CD8-positive, alpha-beta memory T cell (primary cell): ENCODE measurements at regions not wholly inside any gene's neighbourhood (a gene's known extent, or its start where the extent isn't known, plus 50 kb on each side); places are given as distances from the start of the nearest gene placed in this dataset.
A peak's percentile ranks its signal among the peaks of the same experiment; 100 is the strongest.

Experiments
- CTCF ChIA-PET: fragments of 350-600 bp; sonication (Branson Sonifier 250); formaldehyde crosslinking; loops from one replicate; lab custom pipeline; 2021; ENCODE audit warnings: antibody characterized with exemption; lab: Charles Lee
- POLR2A ChIA-PET: fragments of 350-600 bp; sonication (Branson Sonifier 250); formaldehyde crosslinking; loops from one replicate; lab custom pipeline; 2021; ENCODE audit warnings: antibody characterized with exemption; lab: Charles Lee
- DNase-seq, 5 donors: peaks; one replicate each; pipeline versions ENCODE4 v3.0.0 to v3.0.0-alpha.2; 2020 to 2022; ENCODE audit warnings: mixed read lengths in 1 of 5
- H3K27ac ChIP-seq: one replicate; pipeline ENCODE4 v1.7.0; 2013; ENCODE audit warnings: low read depth, mild to moderate bottlenecking, low read length, moderate library complexity
- H3K27me3 ChIP-seq: 2 replicates; pipeline ENCODE4 v1.7.0; 2013; ENCODE audit warnings: low read length, mild to moderate bottlenecking; ENCODE audit not compliant: insufficient read depth, poor library complexity, severe bottlenecking
- H3K36me3 ChIP-seq: 2 replicates; pipeline ENCODE4 v1.7.0; 2013; ENCODE audit warnings: mild to moderate bottlenecking, low read length, moderate library complexity; ENCODE audit not compliant: insufficient read depth
- H3K4me1 ChIP-seq: 2 replicates; pipeline ENCODE4 v1.7.0; 2013; ENCODE audit warnings: mild to moderate bottlenecking, low read length, moderate library complexity; ENCODE audit not compliant: insufficient read depth
- H3K4me3 ChIP-seq: 2 replicates; pipeline ENCODE4 v1.7.0; 2013; ENCODE audit warnings: mild to moderate bottlenecking, low read length
- H3K9me3 ChIP-seq: 2 replicates; pipeline ENCODE4 v1.7.0; 2013; ENCODE audit warnings: mild to moderate bottlenecking, low read length
- H3K27ac Mint-ChIP-seq, 8 donors: one replicate each; pipeline ENCODE4 v1.8.0; 2020 to 2021; ENCODE audit warnings: mixed read lengths in 8 of 8, mild to moderate bottlenecking in 6 of 8, inconsistent platforms in 3 of 8, moderate library complexity in 3 of 8
- H3K27me3 Mint-ChIP-seq, 2 donors: one replicate each; pipeline ENCODE4 v1.8.0; 2020 to 2021; ENCODE audit warnings: mixed read lengths in 2 of 2, mild to moderate bottlenecking in 1 of 2, moderate library complexity in 1 of 2
- H3K36me3 Mint-ChIP-seq, 3 donors: one replicate each; pipeline ENCODE4 v1.8.0; 2020 to 2021; ENCODE audit warnings: mixed read lengths in 3 of 3, inconsistent platforms in 1 of 3, mild to moderate bottlenecking in 1 of 3
- H3K4me1 Mint-ChIP-seq, 3 donors: one replicate each; pipeline ENCODE4 v1.8.0; 2020 to 2021; ENCODE audit warnings: mixed read lengths in 3 of 3, inconsistent platforms in 1 of 3, mild to moderate bottlenecking in 1 of 3
- H3K4me3 Mint-ChIP-seq, 7 donors: one replicate each; pipeline ENCODE4 v1.8.0; 2020 to 2021; ENCODE audit warnings: mixed read lengths in 7 of 7, mild to moderate bottlenecking in 6 of 7, moderate library complexity in 4 of 7, inconsistent platforms in 2 of 7
- H3K9me3 Mint-ChIP-seq, 5 donors: one replicate each; pipeline ENCODE4 v1.8.0; 2020 to 2022; ENCODE audit warnings: mixed read lengths in 5 of 5, mild to moderate bottlenecking in 3 of 5, moderate library complexity in 2 of 5, inconsistent platforms in 1 of 5

GRCh38 chrX:120768254-120768653, 107.4 kb downstream of the CT47B1 start:
- no peaks in the 10 kb centered on the region for H3K9me3 ChIP-seq
- POLR2A ChIA-PET, result no interaction called here
- H3K27ac ChIP-seq, result no peak overlapping the region
- CTCF ChIA-PET, result no interaction called here
- H3K4me1 ChIP-seq, result no peaks in the 10 kb centered on the region
- no peaks in the 10 kb centered on the region for H3K36me3 ChIP-seq
- Mint-ChIP-seq H3K27me3 (no peaks in the 10 kb centered on the region), H3K4me3 (no peak overlapping the region), H3K4me1 (no peaks in the 10 kb centered on the region), H3K27ac (no peak overlapping the region), H3K9me3 (peaks cover 0 to 1% (median 0%) of the 10 kb centered on the region in 5 donors), H3K36me3 (no peaks in the 10 kb centered on the region)
- no peak overlapping the region for H3K4me3 ChIP-seq
- no peaks in the 10 kb centered on the region for H3K27me3 ChIP-seq
- no peak for DNase-seq

GRCh38 chrX:120763269-120763668, 112.4 kb downstream of the CT47B1 start:
- H3K9me3 ChIP-seq, result no peaks in the 10 kb centered on the region
- H3K4me1 Mint-ChIP-seq, result no peaks in the 10 kb centered on the region
- H3K27ac Mint-ChIP-seq, result no peak overlapping the region
- no peaks in the 10 kb centered on the region for H3K27me3 Mint-ChIP-seq
- no peaks in the 10 kb centered on the region for H3K4me1 ChIP-seq
- POLR2A ChIA-PET, result no interaction called here
- CTCF ChIA-PET, result no interaction called here
- H3K27me3 ChIP-seq, result no peaks in the 10 kb centered on the region
- no peaks in the 10 kb centered on the region for H3K36me3 Mint-ChIP-seq
- no peak overlapping the region for H3K4me3 Mint-ChIP-seq
- H3K27ac ChIP-seq, result no peak overlapping the region
- H3K4me3 ChIP-seq, result no peak overlapping the region
- H3K9me3 Mint-ChIP-seq, result peaks cover 0 to 2% (median 0%) of the 10 kb centered on the region in 5 donors
- DNase-seq, result no peak
- H3K36me3 ChIP-seq, result no peaks in the 10 kb centered on the region

DNA sequence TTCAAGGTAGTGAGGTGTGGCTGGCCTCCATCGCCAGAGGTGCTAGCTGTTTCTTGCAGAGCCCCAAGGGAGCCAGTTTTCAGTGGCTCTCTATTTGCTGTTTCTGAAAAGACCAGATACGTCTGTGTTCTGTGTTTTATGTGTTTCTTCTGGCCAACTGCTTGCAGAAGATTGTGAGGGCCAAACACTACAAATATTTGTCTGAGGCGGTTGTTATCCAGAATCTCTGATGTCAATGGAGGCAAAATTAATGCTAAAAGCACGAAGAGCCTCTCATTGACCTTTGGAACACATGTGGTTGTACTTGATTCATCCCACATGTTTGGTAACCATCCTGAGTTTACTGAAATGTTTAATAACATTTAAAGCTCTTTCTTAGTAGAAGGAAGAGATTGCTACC, 113.9 kb downstream of the CT47B1 start:
- Histone ChIP-seq H3K27me3 (no peaks in the 10 kb centered on the region), H3K36me3 (no peaks in the 10 kb centered on the region), H3K4me1 (no peaks in the 10 kb centered on the region), H3K27ac (no peak overlapping the region), H3K9me3 (no peaks in the 10 kb centered on the region), H3K4me3 (no peak overlapping the region)
- POLR2A ChIA-PET, result no interaction called here
- CTCF ChIA-PET, result no interaction called here
- H3K4me3 Mint-ChIP-seq, result no peak overlapping the region
- H3K9me3 Mint-ChIP-seq, result peaks cover 0 to 2% (median 0%) of the 10 kb centered on the region in 5 donors
- H3K27ac Mint-ChIP-seq, result no peak overlapping the region
- H3K36me3 Mint-ChIP-seq, result no peaks in the 10 kb centered on the region
- no peak for DNase-seq
- no peaks in the 10 kb centered on the region for H3K4me1 Mint-ChIP-seq
- no peaks in the 10 kb centered on the region for H3K27me3 Mint-ChIP-seq

GRCh38 chrX:120759685-120760084, 116.0 kb downstream of the CT47B1 start:
- Histone ChIP-seq H3K4me1 (peaks cover 7% of the 10 kb centered on the region), H3K27me3 (no peaks in the 10 kb centered on the region), H3K9me3 (no peaks in the 10 kb centered on the region), H3K27ac (no peak overlapping the region), H3K36me3 (no peaks in the 10 kb centered on the region), H3K4me3 (no peak overlapping the region)
- peaks cover 0 to 2% (median 0%) of the 10 kb centered on the region in 5 donors for H3K9me3 Mint-ChIP-seq
- no peaks in the 10 kb centered on the region for H3K36me3 Mint-ChIP-seq
- peak overlapping the region in 1 of 8 donors; percentile 5 for H3K27ac Mint-ChIP-seq
- ChIA-PET POLR2A (no interaction called here), CTCF (no interaction called here)
- H3K27me3 Mint-ChIP-seq, result no peaks in the 10 kb centered on the region
- no peak for DNase-seq
- no peak overlapping the region for H3K4me3 Mint-ChIP-seq
- peaks cover 0 to 11% (median 3%) of the 10 kb centered on the region in 3 donors for H3K4me1 Mint-ChIP-seq

- no peaks in the 10 kb centered on the region for H3K9me3 ChIP-seq
- H3K4me1 ChIP-seq, result peaks cover 19% of the 10 kb centered on the region
- DNase-seq, result peak in 1 of 5 donors; percentile 10
- Mint-ChIP-seq H3K9me3 (no peaks in the 10 kb centered on the region), H3K36me3 (no peaks in the 10 kb centered on the region), H3K4me1 (peaks cover 9 to 30% (median 9%) of the 10 kb centered on the region in 3 donors), H3K27ac (no peak overlapping the region), H3K27me3 (peaks cover 0 to 2% of the 10 kb centered on the region in 2 donors), H3K4me3 (no peak overlapping the region)
- H3K36me3 ChIP-seq, result no peaks in the 10 kb centered on the region
- POLR2A ChIA-PET, result no interaction called here
- no peaks in the 10 kb centered on the region for H3K27me3 ChIP-seq
- H3K4me3 ChIP-seq, result no peak overlapping the region
- CTCF ChIA-PET, result no interaction called here
- H3K27ac ChIP-seq, result no peak overlapping the region
These were observed 120.4 kb downstream of the CT47B1 start for GRCh38 chrX:120755066-120755846.

DNA sequence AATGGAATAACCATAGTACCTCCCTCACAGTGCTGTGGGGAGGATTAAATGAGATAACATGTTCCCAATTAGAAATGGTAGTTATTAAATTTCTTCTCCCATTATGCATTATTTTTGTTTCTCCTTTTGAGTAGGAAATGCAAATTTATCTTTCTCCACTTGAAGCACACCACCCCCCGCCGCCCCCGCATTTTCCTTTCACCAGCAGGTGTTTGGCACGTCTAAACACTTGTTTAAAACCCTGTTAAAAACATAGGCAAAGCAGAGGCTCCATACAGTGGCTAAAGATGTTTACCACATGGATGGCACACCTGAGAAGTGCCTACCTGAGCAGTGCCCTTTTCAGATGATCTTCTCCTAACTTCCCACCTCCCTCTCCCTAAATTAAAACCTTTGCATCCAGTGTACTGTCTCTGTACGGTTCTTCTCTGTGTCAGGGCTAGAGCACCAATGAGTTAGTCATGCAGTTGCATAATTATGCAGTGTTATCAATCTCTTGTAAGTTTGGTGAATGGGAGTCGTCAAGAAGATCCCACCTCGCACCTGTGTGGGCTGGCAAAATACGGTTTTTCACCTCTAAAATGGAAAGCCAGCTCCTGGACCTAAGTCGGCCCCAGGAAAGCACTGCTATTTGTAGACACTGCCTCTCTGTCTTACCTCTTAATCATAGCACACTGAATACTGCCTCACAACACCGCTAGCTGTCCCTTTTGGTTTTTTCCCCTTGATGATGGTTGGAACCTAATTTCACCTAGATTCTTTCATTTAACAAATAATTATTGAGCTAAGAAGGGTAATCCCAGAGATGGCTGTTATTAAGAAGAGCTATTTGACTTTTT, 122.0 kb downstream of the CT47B1 start:
- H3K9me3 Mint-ChIP-seq, result no peaks in the 10 kb centered on the region
- POLR2A ChIA-PET, result no interaction called here
- CTCF ChIA-PET, result no interaction called here

DNA sequence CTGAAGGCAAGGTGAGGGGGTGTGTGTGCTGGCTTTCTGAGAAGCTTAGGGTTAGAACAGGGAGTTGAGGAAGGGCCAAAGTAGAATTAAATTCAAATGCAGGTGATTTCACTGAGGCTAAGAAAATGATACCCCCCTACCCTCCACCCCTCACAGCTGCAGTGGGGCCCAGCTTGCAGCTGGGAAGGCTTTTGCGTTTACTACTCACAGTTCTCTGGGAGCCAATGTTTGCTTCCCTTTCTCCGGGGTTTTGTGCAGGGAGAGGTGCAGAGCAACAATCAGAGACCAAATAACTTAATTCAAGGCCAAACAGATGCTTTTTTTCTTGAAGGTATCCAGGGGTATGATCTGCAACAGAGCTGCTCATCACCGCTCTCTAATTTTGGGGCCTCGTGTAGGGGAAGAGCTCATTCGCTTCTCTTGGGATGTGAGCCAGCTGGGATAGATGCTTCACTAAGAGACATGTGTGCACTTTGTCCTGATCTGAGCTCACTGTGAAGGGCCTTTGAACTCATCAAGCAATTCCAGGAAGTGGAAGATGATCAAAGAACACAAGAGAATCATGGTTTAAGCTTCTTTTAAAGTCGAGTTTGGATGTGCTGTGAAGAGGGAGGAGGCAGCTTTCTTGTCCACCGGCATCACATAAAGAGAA, 122.7 kb upstream of the C1GALT1C1 start:
- Mint-ChIP-seq H3K9me3 (no peaks in the 10 kb centered on the region), H3K27me3 (peaks cover 2 to 4% of the 10 kb centered on the region in 2 donors), H3K36me3 (no peaks in the 10 kb centered on the region), H3K4me1 (peaks cover 9 to 35% (median 14%) of the 10 kb centered on the region in 3 donors), H3K27ac (peak overlapping the region in 1 of 8 donors; percentile 9), H3K4me3 (no peak overlapping the region)
- no peak overlapping the region for H3K27ac ChIP-seq
- no peaks in the 10 kb centered on the region for H3K27me3 ChIP-seq
- H3K9me3 ChIP-seq, result no peaks in the 10 kb centered on the region
- peaks cover 19% of the 10 kb centered on the region for H3K4me1 ChIP-seq
- no peak for DNase-seq
- ChIA-PET POLR2A (no interaction called here), CTCF (no interaction called here)
- H3K36me3 ChIP-seq, result no peaks in the 10 kb centered on the region
- no peak overlapping the region for H3K4me3 ChIP-seq

More for the DNA sequence above, 122.0 kb downstream of the CT47B1 start:
- Histone ChIP-seq H3K36me3 (no peaks in the 10 kb centered on the region), H3K27ac (no peak overlapping the region), H3K9me3 (no peaks in the 10 kb centered on the region), H3K4me1 (peaks cover 19% of the 10 kb centered on the region), H3K27me3 (no peaks in the 10 kb centered on the region), H3K4me3 (no peak overlapping the region)
- peak overlapping the region in 1 of 7 donors; percentile 23 for H3K4me3 Mint-ChIP-seq
- peaks cover 9 to 35% (median 14%) of the 10 kb centered on the region in 3 donors for H3K4me1 Mint-ChIP-seq
- H3K27ac Mint-ChIP-seq, result no peak overlapping the region
- no peak for DNase-seq
- peaks cover 0 to 2% of the 10 kb centered on the region in 2 donors for H3K27me3 Mint-ChIP-seq
- no peaks in the 10 kb centered on the region for H3K36me3 Mint-ChIP-seq

DNA sequence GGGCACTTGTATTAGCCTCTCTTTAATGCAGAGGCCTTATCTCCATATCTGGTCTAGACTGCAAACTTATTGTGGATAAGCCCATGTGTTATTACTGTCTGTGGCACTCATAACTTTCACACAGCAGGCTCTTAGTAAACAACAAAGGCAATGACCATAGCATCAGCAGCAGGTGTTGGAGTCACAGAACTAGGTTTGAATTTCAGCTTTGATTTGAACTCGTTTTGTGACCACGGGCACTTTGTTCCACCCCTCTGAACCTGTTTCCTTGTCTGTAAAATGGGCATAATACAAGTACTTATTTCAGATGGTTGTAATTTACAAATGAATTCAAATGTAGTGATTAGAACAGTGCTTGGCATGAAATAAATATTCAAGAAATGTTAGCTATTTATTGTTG, 121.8 kb upstream of the C1GALT1C1 start:
- Mint-ChIP-seq H3K36me3 (no peaks in the 10 kb centered on the region), H3K4me1 (peaks cover 9 to 35% (median 14%) of the 10 kb centered on the region in 3 donors), H3K27me3 (peaks cover 2 to 4% of the 10 kb centered on the region in 2 donors), H3K27ac (no peak overlapping the region), H3K9me3 (no peaks in the 10 kb centered on the region), H3K4me3 (no peak overlapping the region)
- ChIA-PET POLR2A (no interaction called here), CTCF (no interaction called here)
- H3K36me3 ChIP-seq, result no peaks in the 10 kb centered on the region
- no peak for DNase-seq
- H3K27ac ChIP-seq, result no peak overlapping the region
- H3K4me3 ChIP-seq, result no peak overlapping the region
- peaks cover 19% of the 10 kb centered on the region for H3K4me1 ChIP-seq
- no peaks in the 10 kb centered on the region for H3K27me3 ChIP-seq
- H3K9me3 ChIP-seq, result no peaks in the 10 kb centered on the region
